HG03521 (cell line): ENCODE measurements at regions not wholly inside any gene's neighbourhood (a gene's known extent, or its start where the extent isn't known, plus 50 kb on each side); places are given as distances from the start of the nearest gene placed in this dataset.
A peak's percentile ranks its signal among the peaks of the same experiment; 100 is the strongest.
"Not testable (repeated sequence)": the region's sequence is repeated elsewhere in the genome, so short reads cannot be mapped to it uniquely, and the experiment has no call there.

Experiments used
- ATAC-seq: cut with Tn5 transposase; IDR thresholded peaks from one replicate; pipeline ENCODE4 v1.9.1; 2021; ENCODE audit warnings: mild to moderate bottlenecking, moderate library complexity; ENCODE audit not compliant: unreplicated experiment

- ATAC-seq = no peak
Observed at GRCh38 chr4:164536814-164537213, 217.1 kb upstream of the SMIM31 start.

- ATAC-seq = no peak
Observed at GRCh38 chr4:164538097-164538496, 215.8 kb upstream of the SMIM31 start.

GRCh38 chr4:164540987-164541386 lies 212.9 kb upstream of the SMIM31 start:
- no peak for ATAC-seq

- no peak for ATAC-seq
Observed at GRCh38 chr4:164542431-164542830, 211.5 kb upstream of the SMIM31 start.

GRCh38 chr4:164550989-164551712 lies 202.8 kb upstream of the SMIM31 start:
- no peak for ATAC-seq

- no peak for ATAC-seq
Observed at GRCh38 chr4:164551713-164552040, 202.3 kb upstream of the SMIM31 start.

GRCh38 chr4:164571593-164572390 lies 182.1 kb upstream of the SMIM31 start:
- ATAC-seq = no peak

- no peak for ATAC-seq
Observed at GRCh38 chr4:164572877-164573279, 181.1 kb upstream of the SMIM31 start.

- no peak for ATAC-seq
Observed at GRCh38 chr4:164575861-164576260, 178.1 kb upstream of the SMIM31 start.

- no peak for ATAC-seq
Observed at GRCh38 chr4:164579270-164579942, 174.5 kb upstream of the SMIM31 start.

GRCh38 chr4:164591666-164592065 lies 162.3 kb upstream of the SMIM31 start:
- no peak for ATAC-seq

GRCh38 chr4:164595751-164596150 lies 158.2 kb upstream of the SMIM31 start:
- ATAC-seq = no peak

GRCh38 chr4:164596318-164596878 lies 157.5 kb upstream of the SMIM31 start:
- no peak for ATAC-seq

- ATAC-seq = no peak
Observed at GRCh38 chr4:164596927-164597326, 157.0 kb upstream of the SMIM31 start.

GRCh38 chr4:164601653-164602052 lies 152.3 kb upstream of the SMIM31 start:
- no peak for ATAC-seq

- not testable (repeated sequence) for ATAC-seq
Observed at GRCh38 chr4:164605791-164606190, 148.1 kb upstream of the SMIM31 start.

- peak; percentile 99 for ATAC-seq
Observed at GRCh38 chr4:164606478-164606877, 147.5 kb upstream of the SMIM31 start.

- ATAC-seq = no peak
Observed at GRCh38 chr4:164613256-164613655, 140.7 kb upstream of the SMIM31 start.

- no peak for ATAC-seq
Observed at GRCh38 chr4:164613792-164614191, 140.1 kb upstream of the SMIM31 start.

GRCh38 chr4:164614329-164614728 lies 139.6 kb upstream of the SMIM31 start:
- ATAC-seq = no peak

- no peak for ATAC-seq
Observed at GRCh38 chr4:164614999-164615398, 138.9 kb upstream of the SMIM31 start.

GRCh38 chr4:164615964-164616363 lies 138.0 kb upstream of the SMIM31 start:
- ATAC-seq = no peak
